Stomach (tissue), 8 donors: ENCODE measurements at regions not wholly inside any gene's neighbourhood (a gene's known extent, or its start where the extent isn't known, plus 50 kb on each side); places are given as distances from the start of the nearest gene placed in this dataset.

Experiments used
- DNase-seq, 2 donors: peaks; one replicate each; pipeline versions ENCODE4 v3.0.0 to v3.0.0-alpha.2; 2013 to 2019
- H3K27ac ChIP-seq, 5 donors: fragments of 200-600 bp in 4 of 5; sonication (generic) in 4 of 5; one replicate each; pipeline ENCODE4 v1.5.1; 2013 to 2019; ENCODE audit warnings: mild to moderate bottlenecking in 1 of 5, moderate library complexity in 1 of 5
- H3K27me3 ChIP-seq, 3 donors: fragments of 200-600 bp; sonication (generic); one replicate each; pipeline ENCODE4 v1.5.1; 2017 to 2019; ENCODE audit warnings: mixed run types in 1 of 3
- H3K36me3 ChIP-seq, 4 donors: fragments of 200-600 bp; sonication (generic); 1 replicate in 3 of 4; 2 replicates in 1 of 4; pipeline ENCODE4 v1.5.1; 2016 to 2019
- H3K4me1 ChIP-seq, 4 donors: fragments of 200-600 bp; sonication (generic); one replicate each; pipeline ENCODE4 v1.5.1; 2016 to 2019
- H3K4me3 ChIP-seq, 4 donors: fragments of 200-600 bp; sonication (generic) in 3 of 4; one replicate each; pipeline ENCODE4 v1.5.1; 2016 to 2019; ENCODE audit warnings: mild to moderate bottlenecking in 1 of 4
- H3K9me3 ChIP-seq, 4 donors: fragments of 200-600 bp; sonication (generic); one replicate each; pipeline ENCODE4 v1.5.1; 2016 to 2019
- CTCF ChIP-seq, 7 experiments: fragments of 450-650 bp in 4 of 7; fragments of 200-600 bp in 3 of 7; sonication (generic) in 3 of 7; IDR thresholded peaks; one replicate each; pipeline ENCODE4 v1.5.1; 2016 to 2019; ENCODE audit warnings: antibody characterized with exemption in 7 of 7, control low read depth in 2 of 7, mild to moderate bottlenecking in 1 of 7
- EP300 ChIP-seq: sonication (generic); formaldehyde crosslinking; IDR thresholded peaks from one replicate; pipeline ENCODE4 v1.6.1; 2017; ENCODE audit warnings: antibody characterized with exemption
- POLR2A ChIP-seq, 4 donors: fragments of 450-650 bp; IDR thresholded peaks; one replicate each; pipeline ENCODE4 v1.6.1; 2016; ENCODE audit warnings: antibody characterized with exemption in 4 of 4, control low read depth in 2 of 4, mild to moderate bottlenecking in 1 of 4, moderate library complexity in 1 of 4
- POLR2AphosphoS5 ChIP-seq, 3 donors: sonication (generic); formaldehyde crosslinking; IDR thresholded peaks; one replicate each; pipeline ENCODE4 v1.6.1; 2016; ENCODE audit warnings: antibody characterized with exemption in 3 of 3
- WGBS, 5 donors: extraction: QIAGEN DNeasy Blood & Tissue Kit in 3 of 5; methylation state at CpG; one replicate each; pipeline versions ENCODE4 v1.1.5 to v1.1.7; 2013 to 2018; 5-methylcytosine and 5-hydroxymethylcytosine counted together
- intact Hi-C: fragments of 100-400 bp; cut with DNase I; formaldehyde crosslinking; loops from one replicate; pipeline ENCODE4 v1.15.1; 2023; ENCODE audit warnings: low total_unique reads
- donor health status: healthy with polysubstance abuse.
- donor health status: Bipolar disorder and iron deficiency.
- donor health status: healthy.

- intact Hi-C loops: no loop called here
- no peaks in the 10 kb centered on the region for H3K9me3 ChIP-seq
- TF ChIP-seq POLR2AphosphoS5 (IDR thresholded peaks at IDR 0.05) (no peak), EP300 (no peak), POLR2A (IDR thresholded peaks at IDR 0.05) (no peak), CTCF (IDR thresholded peaks at IDR 0.05) (no peak)
- H3K27me3 ChIP-seq: no peaks in the 10 kb centered on the region
- no peaks in the 10 kb centered on the region for H3K36me3 ChIP-seq
- no peaks in the 10 kb centered on the region for H3K4me1 ChIP-seq
- no peak for DNase-seq
- no peak overlapping the region for H3K27ac ChIP-seq
- no peak overlapping the region for H3K4me3 ChIP-seq
Measured at GRCh38 chr2:84276590-84277255, 182.4 kb downstream of the SUCLG1 start.

GRCh38 chr2:84273406-84273805 is 185.7 kb downstream of the SUCLG1 start:
- no peak for DNase-seq
- no peaks in the 10 kb centered on the region for H3K27me3 ChIP-seq
- no peaks in the 10 kb centered on the region for H3K36me3 ChIP-seq
- no peak for TF ChIP-seq EP300
- TF ChIP-seq CTCF (IDR thresholded peaks at IDR 0.05): no peak
- TF ChIP-seq POLR2AphosphoS5 (IDR thresholded peaks at IDR 0.05): no peak
- no peak for TF ChIP-seq POLR2A (IDR thresholded peaks at IDR 0.05)
- no peak overlapping the region for H3K27ac ChIP-seq
- H3K4me1 ChIP-seq: no peaks in the 10 kb centered on the region
- no peaks in the 10 kb centered on the region for H3K9me3 ChIP-seq
- H3K4me3 ChIP-seq: no peak overlapping the region
- WGBS, 5 donors: 74 to 82% (median 79%) methylated on average over 7 of the region's 7 CpGs
- intact Hi-C loops: no loop called here

- no peak overlapping the region for H3K4me3 ChIP-seq
- H3K36me3 ChIP-seq: no peaks in the 10 kb centered on the region
- DNase-seq: no peak
- TF ChIP-seq CTCF (IDR thresholded peaks at IDR 0.05) (no peak), POLR2A (IDR thresholded peaks at IDR 0.05) (no peak), EP300 (no peak), POLR2AphosphoS5 (IDR thresholded peaks at IDR 0.05) (no peak)
- no peak overlapping the region for H3K27ac ChIP-seq
- H3K9me3 ChIP-seq: no peaks in the 10 kb centered on the region
- intact Hi-C loops: no loop called here
- H3K27me3 ChIP-seq: no peaks in the 10 kb centered on the region
- WGBS, 5 donors: 51 to 79% (median 69%) methylated on average over 3 of the region's 3 CpGs
- no peaks in the 10 kb centered on the region for H3K4me1 ChIP-seq
Measured at GRCh38 chr2:84271977-84272376, 187.1 kb downstream of the SUCLG1 start.

GRCh38 chr2:84257831-84258230 is 201.2 kb downstream of the SUCLG1 start:
- Histone ChIP-seq H3K27ac (no peak overlapping the region), H3K4me1 (no peaks in the 10 kb centered on the region), H3K9me3 (peaks cover 0 to 8% (median 7%) of the 10 kb centered on the region in 4 donors), H3K27me3 (no peaks in the 10 kb centered on the region), H3K4me3 (no peak overlapping the region), H3K36me3 (no peaks in the 10 kb centered on the region)
- intact Hi-C loops: no loop called here
- peak in 1 of 2 donors; percentile 43 for DNase-seq
- TF ChIP-seq POLR2AphosphoS5 (IDR thresholded peaks at IDR 0.05) (no peak), POLR2A (IDR thresholded peaks at IDR 0.05) (no peak), CTCF (IDR thresholded peaks at IDR 0.05) (no peak), EP300 (no peak)
